ENCODE measurements at regions not wholly inside any gene's neighbourhood (a gene's known extent, or its start where the extent isn't known, plus 50 kb on each side); places are given as distances from the start of the nearest gene placed in this dataset.

- no peak for TF ChIP-seq POLR2A (IDR thresholded peaks at IDR 0.05; ENCODE audit: low read depth, low read length)
- no peak for TF ChIP-seq TAF1 (IDR thresholded peaks at IDR 0.05; ENCODE audit: low read depth, low read length)
- no peak for TF ChIP-seq POLR2AphosphoS5 (IDR thresholded peaks at IDR 0.05; ENCODE audit: low read depth, low read length)
- TF ChIP-seq PAX5 (IDR thresholded peaks at IDR 0.05; ENCODE audit: insufficient read depth, low read length, severe bottlenecking), result no peak
- TF ChIP-seq SPI1 (IDR thresholded peaks at IDR 0.05; ENCODE audit: low read depth, low read length), result no peak
- TF ChIP-seq POU2F2 (IDR thresholded peaks at IDR 0.05; ENCODE audit: low read depth, low read length), result no peak
Observed at GRCh38 chr6:95780037-95780436, 202.7 kb downstream of the MANEA start.

Data from GM12891 (cell line).